GM12865 (cell line): ENCODE measurements at regions not wholly inside any gene's neighbourhood (a gene's known extent, or its start where the extent isn't known, plus 50 kb on each side); places are given as distances from the start of the nearest gene placed in this dataset.
"Not testable (repeated sequence)": the region's sequence is repeated elsewhere in the genome, so short reads cannot be mapped to it uniquely, and the experiment has no call there.

Experiments
- DNase-seq: peaks from one replicate; pipeline ENCODE4 v3.0.0; 2010; ENCODE audit warnings: low read depth
- H3K4me3 ChIP-seq: 2 replicates; pipeline ENCODE4 v1.5.1; 2011; ENCODE audit warnings: mild to moderate bottlenecking, low read depth, low read length, control low read depth
- TF ChIP-seq, protein P1 (sequence below): IDR thresholded peaks from 2 replicates; pipeline ENCODE4 v1.5.1; 2011; ENCODE audit warnings: low read length, control low read depth, low read depth, inconsistent platforms; ENCODE audit not compliant: insufficient read depth; ENCODE audit errors: missing control alignments

DNA sequence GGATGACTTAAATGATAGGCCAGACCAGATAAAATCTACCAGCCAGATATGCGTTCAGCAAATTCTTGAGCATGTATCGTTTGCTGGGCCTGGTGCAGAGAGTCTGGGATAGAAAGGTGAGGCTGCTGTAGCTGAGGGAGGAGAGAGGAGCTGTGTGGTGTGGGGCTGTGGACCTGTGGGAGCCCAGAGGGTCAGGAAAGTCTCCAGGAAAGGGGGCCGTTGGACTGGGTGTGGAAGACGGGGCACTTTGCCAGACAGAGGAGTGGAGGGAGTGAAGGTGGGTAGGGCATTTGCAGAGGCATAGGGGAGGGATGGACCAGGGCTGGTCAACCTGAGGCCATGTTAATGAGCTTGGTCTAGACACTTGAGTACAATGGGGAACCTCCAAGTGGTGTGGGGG, 124.7 kb upstream of the UNC5B start:
- DNase-seq = no peak
- TF ChIP-seq, protein P1, sequence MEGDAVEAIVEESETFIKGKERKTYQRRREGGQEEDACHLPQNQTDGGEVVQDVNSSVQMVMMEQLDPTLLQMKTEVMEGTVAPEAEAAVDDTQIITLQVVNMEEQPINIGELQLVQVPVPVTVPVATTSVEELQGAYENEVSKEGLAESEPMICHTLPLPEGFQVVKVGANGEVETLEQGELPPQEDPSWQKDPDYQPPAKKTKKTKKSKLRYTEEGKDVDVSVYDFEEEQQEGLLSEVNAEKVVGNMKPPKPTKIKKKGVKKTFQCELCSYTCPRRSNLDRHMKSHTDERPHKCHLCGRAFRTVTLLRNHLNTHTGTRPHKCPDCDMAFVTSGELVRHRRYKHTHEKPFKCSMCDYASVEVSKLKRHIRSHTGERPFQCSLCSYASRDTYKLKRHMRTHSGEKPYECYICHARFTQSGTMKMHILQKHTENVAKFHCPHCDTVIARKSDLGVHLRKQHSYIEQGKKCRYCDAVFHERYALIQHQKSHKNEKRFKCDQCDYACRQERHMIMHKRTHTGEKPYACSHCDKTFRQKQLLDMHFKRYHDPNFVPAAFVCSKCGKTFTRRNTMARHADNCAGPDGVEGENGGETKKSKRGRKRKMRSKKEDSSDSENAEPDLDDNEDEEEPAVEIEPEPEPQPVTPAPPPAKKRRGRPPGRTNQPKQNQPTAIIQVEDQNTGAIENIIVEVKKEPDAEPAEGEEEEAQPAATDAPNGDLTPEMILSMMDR = no peak
- no peak overlapping the region for H3K4me3 ChIP-seq

DNA sequence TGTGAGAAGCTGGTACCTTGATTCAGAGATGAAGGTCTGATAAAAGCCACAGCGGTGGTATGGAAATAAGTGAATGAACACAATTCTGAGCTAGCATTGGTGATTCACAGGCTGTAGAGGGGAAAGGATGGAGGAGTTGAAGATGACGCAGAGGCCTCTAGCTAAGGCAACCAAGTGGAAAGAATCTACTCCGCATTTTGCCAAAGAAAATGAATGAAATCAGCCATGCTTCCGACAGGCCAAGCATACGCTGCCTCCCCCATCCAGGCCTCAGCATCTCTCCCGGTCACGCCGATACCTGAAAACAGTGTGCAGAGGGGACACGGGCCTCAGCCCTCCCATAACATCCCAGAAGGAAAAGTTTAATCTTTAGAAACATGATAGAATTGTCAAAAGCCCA, 124.3 kb upstream of the UNC5B start:
- no peak for DNase-seq
- TF ChIP-seq, protein P1 = no peak
- no peak overlapping the region for H3K4me3 ChIP-seq

DNA sequence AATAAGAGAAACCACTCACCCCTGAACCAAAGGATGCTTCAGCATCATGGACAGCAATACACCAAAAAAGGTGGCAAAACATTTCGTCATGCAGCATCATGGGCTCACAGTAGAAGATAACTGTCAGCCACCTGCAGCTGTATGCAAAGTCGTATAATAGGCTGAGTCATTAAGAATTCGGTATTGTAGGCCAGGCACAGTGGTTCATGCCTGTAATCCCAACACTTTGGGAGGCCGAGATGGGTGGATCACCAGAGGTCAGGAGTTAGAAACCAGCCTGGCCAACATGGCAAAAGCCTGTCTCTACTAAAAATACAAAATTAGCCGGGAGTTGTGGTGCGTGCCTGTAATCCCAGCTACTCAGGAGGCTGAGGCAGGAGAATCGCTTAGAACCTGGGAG, 123.8 kb upstream of the UNC5B start:
- H3K4me3 ChIP-seq, DNase-seq: not testable (repeated sequence)

- H3K4me3 ChIP-seq = no peak overlapping the region
- TF ChIP-seq, protein P1 = no peak
- no peak for DNase-seq
These were observed 123.2 kb upstream of the UNC5B start for GRCh38 chr10:71089162-71089561.

DNA sequence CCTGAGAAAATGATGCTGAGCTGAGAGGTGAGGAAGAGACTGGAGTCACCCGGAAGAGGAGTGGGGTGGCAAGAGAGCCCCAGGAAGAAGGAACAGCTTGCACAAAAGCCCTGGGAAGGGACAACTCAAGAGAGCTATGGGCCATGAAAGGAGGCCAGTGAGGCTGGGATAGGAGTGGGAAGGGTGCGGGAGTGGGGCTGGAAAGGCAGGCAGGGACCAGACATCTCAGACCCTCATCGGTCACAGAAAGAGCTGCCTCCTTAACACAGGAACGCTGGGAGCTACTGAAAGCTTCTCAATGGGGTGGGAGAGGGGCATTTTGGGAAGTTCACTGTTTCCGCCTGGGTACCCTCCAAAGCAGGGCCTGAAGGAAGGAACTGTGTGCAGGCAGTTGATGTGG, 122.0 kb upstream of the UNC5B start:
- TF ChIP-seq, protein P1 = no peak
- no peak for DNase-seq
- H3K4me3 ChIP-seq = no peak overlapping the region

DNA sequence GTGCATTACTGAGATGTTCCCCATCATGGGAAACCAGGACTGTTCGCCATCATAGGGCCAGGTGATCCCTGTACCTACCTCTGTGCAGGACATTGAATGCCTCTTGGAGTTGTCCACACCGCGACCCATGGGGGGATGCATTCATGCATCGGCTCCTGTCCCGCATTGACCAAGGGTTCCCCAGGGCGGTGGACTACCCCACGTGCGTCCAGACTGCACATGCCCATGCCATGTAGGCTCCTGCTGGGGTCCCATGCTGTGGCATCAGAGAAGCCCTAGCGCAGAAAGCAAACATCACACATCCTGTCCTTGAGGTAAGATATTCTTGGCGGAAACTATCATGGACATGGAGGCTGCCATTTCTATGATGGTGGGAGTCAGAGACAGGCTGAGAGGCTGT, 121.6 kb upstream of the UNC5B start:
- TF ChIP-seq, protein P1 = no peak
- no peak for DNase-seq

GRCh38 chr10:71092812-71093401, 119.5 kb upstream of the UNC5B start:
- TF ChIP-seq, protein P1 = no peak
- no peak for DNase-seq
- H3K4me3 ChIP-seq = no peak overlapping the region

More for the DNA sequence above, 121.6 kb upstream of the UNC5B start:
- no peak overlapping the region for H3K4me3 ChIP-seq
